ENCODE measurements at regions not wholly inside any gene's neighbourhood (a gene's known extent, or its start where the extent isn't known, plus 50 kb on each side); places are given as distances from the start of the nearest gene placed in this dataset.

DNA sequence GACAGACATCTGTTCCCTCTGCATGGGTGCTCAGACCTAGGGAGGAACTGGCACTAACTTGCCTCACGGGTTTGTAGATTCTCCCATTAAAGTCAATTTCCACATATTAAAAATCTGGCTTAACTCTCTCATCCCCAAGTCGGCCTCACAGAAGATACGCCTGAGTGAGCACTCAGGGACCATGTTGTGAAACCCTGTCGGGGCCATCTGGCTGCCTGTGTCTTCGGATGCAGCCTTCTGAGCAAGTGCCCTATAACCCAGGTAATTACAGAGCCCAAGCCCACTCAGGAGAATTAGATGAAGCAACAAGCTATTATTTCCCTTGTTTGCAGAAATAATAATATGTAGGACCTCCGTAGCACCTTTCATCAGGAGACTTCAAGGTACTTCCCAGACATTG, 219.3 kb upstream of the GLI3 start:
- no TSS peak for BruUV-seq (replicated peaks)
- Histone ChIP-seq H3K4me2 (ENCODE audit: insufficient read depth, low read length) (no peak overlapping the region), H3K27me3 (ENCODE audit: control insufficient read depth in 2 of 2, insufficient read depth in 2 of 2, low read length in 2 of 2) (peaks cover 0 to 4% of the 10 kb centered on the region in 2 experiments; a peak in 1 of 5 replicates), H2AFZ (ENCODE audit: low read depth, low read length) (no peak overlapping the region), H3K4me1 (replicated peaks in 1 of 2; ENCODE audit: control insufficient read depth in 2 of 2, insufficient read depth in 2 of 2, low read length in 2 of 2) (no peaks in the 10 kb centered on the region), H3K36me3 (ENCODE audit: control insufficient read depth, insufficient read depth, low read length) (no peaks in the 10 kb centered on the region), H3K9me1 (ENCODE audit: control insufficient read depth, insufficient read depth, low read length) (no peaks in the 10 kb centered on the region), H3K79me2 (ENCODE audit: control insufficient read depth, insufficient read depth, low read length) (no peaks in the 10 kb centered on the region), H3K9ac (ENCODE audit: insufficient read depth in 1 of 2, low read depth in 2 of 2, low read length in 2 of 2) (no peak overlapping the region), H3K9me3 (replicated peaks; ENCODE audit: control insufficient read depth, insufficient read depth, low read depth, low read length) (no peaks in the 10 kb centered on the region), H4K20me1 (replicated peaks; ENCODE audit: control insufficient read depth, insufficient read depth, low read length) (no peaks in the 10 kb centered on the region; the same call in 1 of the 2 replicates), H3K4me3 (no peak overlapping the region), H3K27ac (ENCODE audit: extremely low read depth, low read depth, low read length) (no peak overlapping the region)
- TF ChIP-seq KLF13 (tag; IDR thresholded peaks at IDR 0.05; ENCODE audit: borderline replicate concordance, low read depth): no peak
- no peak for TF ChIP-seq FOXM1 (IDR thresholded peaks at IDR 0.05; ENCODE audit: low read depth)
- no peak for TF ChIP-seq FOXM1 (CRISPR knock-in tag; IDR thresholded peaks at IDR 0.05; ENCODE audit: low read depth)
- no peak for TF ChIP-seq RAD51 (IDR thresholded peaks at IDR 0.05; ENCODE audit: borderline replicate concordance, low read depth)
- no peak for TF ChIP-seq ELK1 (CRISPR knock-in tag; IDR thresholded peaks at IDR 0.05)
- TF ChIP-seq, protein P1, sequence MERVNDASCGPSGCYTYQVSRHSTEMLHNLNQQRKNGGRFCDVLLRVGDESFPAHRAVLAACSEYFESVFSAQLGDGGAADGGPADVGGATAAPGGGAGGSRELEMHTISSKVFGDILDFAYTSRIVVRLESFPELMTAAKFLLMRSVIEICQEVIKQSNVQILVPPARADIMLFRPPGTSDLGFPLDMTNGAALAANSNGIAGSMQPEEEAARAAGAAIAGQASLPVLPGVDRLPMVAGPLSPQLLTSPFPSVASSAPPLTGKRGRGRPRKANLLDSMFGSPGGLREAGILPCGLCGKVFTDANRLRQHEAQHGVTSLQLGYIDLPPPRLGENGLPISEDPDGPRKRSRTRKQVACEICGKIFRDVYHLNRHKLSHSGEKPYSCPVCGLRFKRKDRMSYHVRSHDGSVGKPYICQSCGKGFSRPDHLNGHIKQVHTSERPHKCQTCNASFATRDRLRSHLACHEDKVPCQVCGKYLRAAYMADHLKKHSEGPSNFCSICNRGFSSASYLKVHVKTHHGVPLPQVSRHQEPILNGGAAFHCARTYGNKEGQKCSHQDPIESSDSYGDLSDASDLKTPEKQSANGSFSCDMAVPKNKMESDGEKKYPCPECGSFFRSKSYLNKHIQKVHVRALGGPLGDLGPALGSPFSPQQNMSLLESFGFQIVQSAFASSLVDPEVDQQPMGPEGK (CRISPR knock-in tag; IDR thresholded peaks at IDR 0.05; ENCODE audit: borderline replicate concordance): no peak
- TF ChIP-seq CREB3L1 (IDR thresholded peaks at IDR 0.05; ENCODE audit: borderline replicate concordance, low read depth): no peak
- no peak for TF ChIP-seq ZNF584 (CRISPR knock-in tag; IDR thresholded peaks at IDR 0.05; ENCODE audit: low read depth)
- TF ChIP-seq RBM15 (IDR thresholded peaks at IDR 0.05; ENCODE audit: insufficient read depth, low read length): no peak
- no peak for TF ChIP-seq HNRNPH1 (optimal IDR thresholded peaks at IDR 0.05; ENCODE audit: low read depth, low read length)
- no peak for TF ChIP-seq NR2C1 (IDR thresholded peaks at IDR 0.05)
- TF ChIP-seq NR2C1 (tag; IDR thresholded peaks at IDR 0.05): no peak
- intact Hi-C loops (cut with micrococcal nuclease): no loop called here
- WGBS (ENCODE audit: insufficient coverage, low coverage, missing lambda C conversion rate): 0% methylated on average over 6 of the region's 6 CpGs
- ATAC-seq (no peak), DNase-seq (ENCODE audit: extremely low read depth in 1 of 4, low spot score in 3 of 4) (no peak), FAIRE-seq (no peak)
- ChIA-PET CTCF (ENCODE audit: low intra/inter-chr PET ratio) (no interaction called here), POLR2A (no interaction called here)
- in situ Hi-C loops (cut with MboI): no loop called here

Data from K562 (cell line).